Myocyte (in vitro differentiated cells): ENCODE measurements at regions not wholly inside any gene's neighbourhood (a gene's known extent, or its start where the extent isn't known, plus 50 kb on each side); places are given as distances from the start of the nearest gene placed in this dataset.
"Not testable (repeated sequence)": the region's sequence is repeated elsewhere in the genome, so short reads cannot be mapped to it uniquely, and the experiment has no call there.

Experiments
- DNase-seq: peaks from one replicate; pipeline ENCODE4 v3.0.0-alpha.2; 2012; ENCODE audit warnings: low read depth

- DNase-seq: no peak
These were observed 73.5 kb upstream of the GRB10 start for GRCh38 chr7:50856231-50856630.

GRCh38 chr7:50855526-50855925 lies 72.8 kb upstream of the GRB10 start:
- no peak for DNase-seq

- DNase-seq: no peak
These were observed 72.1 kb upstream of the GRB10 start for GRCh38 chr7:50854831-50855230.

GRCh38 chr7:50854247-50854646 lies 71.6 kb upstream of the GRB10 start:
- DNase-seq: no peak

GRCh38 chr7:50853311-50853710 lies 70.6 kb upstream of the GRB10 start:
- no peak for DNase-seq

- no peak for DNase-seq
These were observed 70.2 kb upstream of the GRB10 start for GRCh38 chr7:50852901-50853300.

GRCh38 chr7:50851891-50852290 lies 69.2 kb upstream of the GRB10 start:
- no peak for DNase-seq

- DNase-seq: peak; percentile 31
These were observed 68.8 kb upstream of the GRB10 start for GRCh38 chr7:50851451-50851850.

- no peak for DNase-seq
These were observed 67.3 kb upstream of the GRB10 start for GRCh38 chr7:50849991-50850390.

GRCh38 chr7:50848203-50848602 lies 65.5 kb upstream of the GRB10 start:
- no peak for DNase-seq

GRCh38 chr7:50844861-50845260 lies 62.2 kb upstream of the GRB10 start:
- not testable (repeated sequence) for DNase-seq

GRCh38 chr7:50842041-50842440 lies 59.3 kb upstream of the GRB10 start:
- DNase-seq: no peak

- peak; percentile 83 for DNase-seq
These were observed 56.1 kb upstream of the GRB10 start for GRCh38 chr7:50838675-50839377.

- DNase-seq: no peak
These were observed 55.3 kb upstream of the GRB10 start for GRCh38 chr7:50837965-50838364.

GRCh38 chr7:50836646-50837045 lies 54.0 kb upstream of the GRB10 start:
- DNase-seq: no peak

GRCh38 chr7:50835156-50835555 lies 52.5 kb upstream of the GRB10 start:
- DNase-seq: no peak

GRCh38 chr7:50834679-50835078 lies 52.0 kb upstream of the GRB10 start:
- DNase-seq: no peak

- DNase-seq: no peak
These were observed 51.4 kb upstream of the GRB10 start for GRCh38 chr7:50834031-50834535.

- DNase-seq: peak; percentile 49
These were observed 50.0 kb upstream of the GRB10 start for GRCh38 chr7:50832744-50833143.
